Activated CD8-positive, alpha-beta T cell treated with anti-CD3 and anti-CD28 coated beads for 36 hours (primary cell): ENCODE measurements at regions not wholly inside any gene's neighbourhood (a gene's known extent, or its start where the extent isn't known, plus 50 kb on each side); places are given as distances from the start of the nearest gene placed in this dataset.

Experiments
- ATAC-seq: fragments of 200-7000 bp; cut with Tn5 transposase; one replicate; pipeline ENCODE4 v1.10.0; 2021; ENCODE audit warnings: mild to moderate bottlenecking, moderate library complexity
- CTCF ChIA-PET: fragments of 350-600 bp; sonication (Branson Sonifier 250); formaldehyde crosslinking; loops from one replicate; lab custom pipeline; 2021; ENCODE audit warnings: antibody characterized with exemption; lab: Charles Lee
- POLR2A ChIA-PET: fragments of 350-600 bp; sonication (Branson Sonifier 250); formaldehyde crosslinking; loops from one replicate; lab custom pipeline; 2021; ENCODE audit warnings: antibody characterized with exemption; lab: Charles Lee
- DNase-seq: peaks from one replicate; pipeline ENCODE4 v3.0.0-alpha.2; 2020
- H3K27ac Mint-ChIP-seq: one replicate; pipeline ENCODE4 v1.8.0; 2021; ENCODE audit warnings: mild to moderate bottlenecking, mixed read lengths
- H3K27me3 Mint-ChIP-seq: one replicate; pipeline ENCODE4 v1.8.0; 2021; ENCODE audit warnings: mixed read lengths
- H3K36me3 Mint-ChIP-seq: one replicate; pipeline ENCODE4 v1.8.0; 2021; ENCODE audit warnings: low read depth, mixed read lengths
- H3K4me1 Mint-ChIP-seq: one replicate; pipeline ENCODE4 v1.8.0; 2021; ENCODE audit warnings: low read depth, mixed read lengths
- H3K4me3 Mint-ChIP-seq: one replicate; pipeline ENCODE4 v1.8.0; 2021; ENCODE audit warnings: mild to moderate bottlenecking, moderate library complexity, mixed read lengths
- H3K9me3 Mint-ChIP-seq: one replicate; pipeline ENCODE4 v1.8.0; 2021; ENCODE audit warnings: mixed read lengths
- intact Hi-C: fragments of 100-400 bp; cut with micrococcal nuclease; formaldehyde crosslinking; loops from one replicate; pipeline ENCODE4 v1.10.0; 2022
- TF ChIP-seq, protein P1 (sequence below): fragments of 200-600 bp; IDR thresholded peaks from one replicate; pipeline ENCODE4 v1.8.0; 2022; ENCODE audit warnings: antibody characterized with exemption, mild to moderate bottlenecking

DNA sequence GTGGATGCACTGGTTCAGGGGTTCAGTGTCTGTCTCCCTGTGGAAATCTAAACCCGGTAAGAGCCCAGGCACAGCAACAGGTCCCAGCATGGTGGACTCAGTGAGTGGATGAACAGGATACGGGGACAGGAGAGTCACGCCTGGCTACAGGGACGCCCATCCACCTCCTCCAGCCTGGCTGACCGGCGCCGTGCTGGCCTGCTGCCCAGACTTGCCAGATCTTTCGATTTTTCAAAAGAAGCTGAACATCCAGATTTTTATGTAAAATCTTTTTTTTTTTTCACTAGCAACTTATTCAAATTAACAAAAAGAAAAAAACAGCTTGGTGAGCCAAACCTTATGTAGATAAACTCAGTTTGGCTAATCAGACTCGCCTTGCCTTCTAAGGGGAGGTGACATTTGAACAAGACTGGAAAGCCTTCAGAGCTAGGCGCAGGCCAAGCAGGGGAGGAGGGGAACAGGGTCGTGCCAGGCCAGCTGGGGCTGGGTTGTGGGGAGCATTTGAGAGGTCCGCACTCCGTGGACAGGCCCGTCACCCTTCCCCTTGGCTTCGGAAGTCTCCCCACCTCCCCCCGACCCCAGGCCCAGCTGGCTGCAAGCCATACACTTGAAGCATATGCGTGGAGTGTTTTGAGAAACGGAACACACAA lies 87.8 kb upstream of the NCOR2 start:
- intact Hi-C loops = no loop called here
- H3K36me3 Mint-ChIP-seq = no peaks in the 10 kb centered on the region
- H3K9me3 Mint-ChIP-seq = peaks cover 1% of the 10 kb centered on the region
- DNase-seq (no peak), ATAC-seq (no peak)
- no peaks in the 10 kb centered on the region for H3K4me1 Mint-ChIP-seq
- no peak overlapping the region for H3K27ac Mint-ChIP-seq
- no peak overlapping the region for H3K4me3 Mint-ChIP-seq
- ChIA-PET CTCF (no interaction called here), POLR2A (no interaction called here)
- peaks cover 1% of the 10 kb centered on the region for H3K27me3 Mint-ChIP-seq
- TF ChIP-seq, protein P1, sequence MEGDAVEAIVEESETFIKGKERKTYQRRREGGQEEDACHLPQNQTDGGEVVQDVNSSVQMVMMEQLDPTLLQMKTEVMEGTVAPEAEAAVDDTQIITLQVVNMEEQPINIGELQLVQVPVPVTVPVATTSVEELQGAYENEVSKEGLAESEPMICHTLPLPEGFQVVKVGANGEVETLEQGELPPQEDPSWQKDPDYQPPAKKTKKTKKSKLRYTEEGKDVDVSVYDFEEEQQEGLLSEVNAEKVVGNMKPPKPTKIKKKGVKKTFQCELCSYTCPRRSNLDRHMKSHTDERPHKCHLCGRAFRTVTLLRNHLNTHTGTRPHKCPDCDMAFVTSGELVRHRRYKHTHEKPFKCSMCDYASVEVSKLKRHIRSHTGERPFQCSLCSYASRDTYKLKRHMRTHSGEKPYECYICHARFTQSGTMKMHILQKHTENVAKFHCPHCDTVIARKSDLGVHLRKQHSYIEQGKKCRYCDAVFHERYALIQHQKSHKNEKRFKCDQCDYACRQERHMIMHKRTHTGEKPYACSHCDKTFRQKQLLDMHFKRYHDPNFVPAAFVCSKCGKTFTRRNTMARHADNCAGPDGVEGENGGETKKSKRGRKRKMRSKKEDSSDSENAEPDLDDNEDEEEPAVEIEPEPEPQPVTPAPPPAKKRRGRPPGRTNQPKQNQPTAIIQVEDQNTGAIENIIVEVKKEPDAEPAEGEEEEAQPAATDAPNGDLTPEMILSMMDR = no peak

DNA sequence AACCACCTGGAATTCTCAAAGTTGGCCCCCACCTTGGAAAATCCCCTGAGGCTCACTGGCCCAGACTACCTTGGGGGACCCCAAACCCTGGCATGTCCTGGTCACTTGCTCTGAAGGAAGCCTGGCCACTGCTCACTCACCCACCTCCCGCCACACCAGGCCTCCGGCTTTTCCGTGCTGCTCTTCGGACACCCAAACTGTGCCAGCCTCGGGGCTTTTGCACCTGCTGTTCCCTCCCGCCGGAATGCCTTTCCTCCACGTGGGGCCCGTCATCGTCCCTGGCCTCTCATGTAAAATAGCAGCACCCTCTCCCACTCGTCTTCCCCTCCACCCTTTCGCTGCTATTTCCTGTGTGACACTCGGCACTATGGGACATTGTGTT lies 87.2 kb upstream of the NCOR2 start:
- Mint-ChIP-seq H3K4me1 (no peaks in the 10 kb centered on the region), H3K27me3 (peaks cover 1% of the 10 kb centered on the region), H3K4me3 (no peak overlapping the region), H3K9me3 (peaks cover 1% of the 10 kb centered on the region), H3K36me3 (no peaks in the 10 kb centered on the region), H3K27ac (no peak overlapping the region)
- no peak for DNase-seq
- ATAC-seq = no peak
- ChIA-PET CTCF (no interaction called here), POLR2A (no interaction called here)
- intact Hi-C loops = no loop called here
- TF ChIP-seq, protein P1 = no peak

DNA sequence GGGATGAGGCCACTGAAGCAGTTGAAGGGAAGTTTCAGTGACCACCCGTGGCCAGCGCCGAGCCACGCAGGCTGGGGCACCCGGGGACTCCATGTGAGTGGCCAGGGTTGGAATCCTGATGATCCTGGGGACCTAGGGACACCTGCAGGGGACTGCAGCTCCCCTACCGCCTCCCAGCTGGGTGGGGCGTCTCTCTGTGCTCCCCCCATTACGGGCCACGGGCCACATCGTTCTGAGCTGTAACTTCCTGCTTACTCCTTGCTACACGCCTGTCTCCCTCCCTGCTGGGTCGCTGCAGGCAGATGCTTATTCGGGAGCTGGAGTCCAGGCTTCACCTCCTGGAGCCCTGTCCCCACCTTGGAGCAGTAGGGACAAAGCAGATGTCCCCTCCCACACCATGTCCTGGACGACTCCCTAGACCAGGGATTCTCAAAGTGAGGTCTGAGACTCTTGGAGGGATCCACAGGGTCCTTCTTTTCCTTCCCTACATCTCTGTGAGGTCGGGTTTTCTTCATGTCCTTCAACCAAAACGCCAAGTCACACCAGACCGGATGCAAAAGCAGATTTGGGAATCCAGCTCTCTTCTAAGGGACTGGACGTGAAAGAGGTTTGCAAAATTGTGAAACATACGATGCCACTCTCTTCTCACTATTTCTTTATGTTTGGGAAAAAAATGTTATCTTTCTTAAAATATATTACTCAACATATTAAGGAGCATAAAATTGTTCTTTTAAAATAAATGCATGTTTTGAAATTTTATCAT lies 85.9 kb upstream of the NCOR2 start:
- POLR2A ChIA-PET = interaction anchor here (1.3 kb wide), 1 partner anchor 9 kb away, joined by 3 read pairs; no protein-coding TSS in a partner anchor
- TF ChIP-seq, protein P1 = no peak
- CTCF ChIA-PET = interaction anchor here (1.1 kb wide), 1 partner anchor 13 kb away, joined by 3 read pairs; no protein-coding TSS in a partner anchor
- Mint-ChIP-seq H3K9me3 (peaks cover 12% of the 10 kb centered on the region), H3K27me3 (peaks cover 1% of the 10 kb centered on the region), H3K4me1 (no peaks in the 10 kb centered on the region), H3K36me3 (peaks cover 5% of the 10 kb centered on the region), H3K4me3 (no peak overlapping the region), H3K27ac (no peak overlapping the region)
- intact Hi-C loops = no loop called here
- DNase-seq = no peak
- no peak for ATAC-seq

DNA sequence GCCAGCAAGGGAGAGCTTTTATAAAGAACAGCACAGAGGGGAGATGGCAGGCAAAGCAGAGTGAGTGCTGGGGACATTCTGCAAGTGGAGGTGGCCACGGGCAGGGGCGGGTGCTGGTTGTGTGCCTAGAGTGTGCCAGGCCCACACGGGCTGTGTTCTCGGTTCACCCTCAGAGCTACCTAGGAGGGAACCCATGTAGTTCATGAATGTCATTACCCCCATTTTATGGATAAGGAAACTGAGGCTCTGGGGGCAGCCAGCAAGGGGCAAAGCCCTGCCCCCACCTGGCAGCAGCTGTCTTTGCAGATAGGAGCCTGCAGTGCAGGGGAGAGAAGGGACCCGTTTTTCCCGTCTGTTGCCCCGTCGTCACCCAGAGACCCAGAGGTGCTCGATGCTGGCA lies 85.2 kb upstream of the NCOR2 start:
- H3K9me3 Mint-ChIP-seq = peaks cover 19% of the 10 kb centered on the region
- H3K4me1 Mint-ChIP-seq = no peaks in the 10 kb centered on the region
- peaks cover 1% of the 10 kb centered on the region for H3K27me3 Mint-ChIP-seq
- ATAC-seq (no peak), DNase-seq (no peak)
- H3K4me3 Mint-ChIP-seq = no peak overlapping the region
- H3K36me3 Mint-ChIP-seq = peaks cover 6% of the 10 kb centered on the region
- intact Hi-C loops = no loop called here
- ChIA-PET POLR2A (interaction anchor here (0.5 to 1.3 kb wide), 3 partner anchors 9 to 364 kb away, joined by 3 read pairs; no protein-coding TSS in a partner anchor), CTCF (interaction anchor here (1.1 to 1.6 kb wide), 3 partner anchors 12 to 119 kb away, joined by 3 to 4 read pairs (median 3); no protein-coding TSS in a partner anchor)
- TF ChIP-seq, protein P1 = no peak
- no peak overlapping the region for H3K27ac Mint-ChIP-seq
